ENCODE measurements at regions not wholly inside any gene's neighbourhood (a gene's known extent, or its start where the extent isn't known, plus 50 kb on each side); places are given as distances from the start of the nearest gene placed in this dataset.

DNA sequence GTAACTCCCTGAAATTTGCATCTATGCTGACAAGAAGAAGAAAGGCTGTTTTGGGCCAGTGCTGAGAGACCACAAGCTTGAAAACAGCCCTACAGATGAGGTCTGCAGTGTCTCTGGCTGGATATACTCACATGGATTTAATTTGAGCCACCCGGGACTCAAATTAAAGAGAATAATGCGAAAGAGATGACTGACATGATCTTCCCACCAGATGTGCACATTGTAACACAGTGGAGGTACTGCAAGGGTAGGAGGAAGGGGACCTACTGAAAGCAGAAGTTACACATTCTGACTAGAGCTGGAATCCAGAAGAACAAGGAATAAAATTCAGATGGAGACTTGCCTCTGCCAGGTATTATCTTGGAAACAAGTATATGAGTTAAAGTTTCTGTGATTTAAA, 728.3 kb upstream of the SGO1 start:
- H3K9me3 Mint-ChIP-seq = peaks cover 16% of the 10 kb centered on the region

GRCh38 chr3:20912406-20912805, 726.4 kb upstream of the SGO1 start:
- Mint-ChIP-seq H3K9me3 (no peaks in the 10 kb centered on the region), H3K27ac (no peak overlapping the region), H3K4me1 (peaks cover 16% of the 10 kb centered on the region), H3K4me3 (no peak overlapping the region), H3K27me3 (ENCODE audit: low read depth) (no peaks in the 10 kb centered on the region), H3K36me3 (no peaks in the 10 kb centered on the region)
- no peak for TF ChIP-seq CTCF (IDR thresholded peaks at IDR 0.05; ENCODE audit: unreplicated experiment)
- DNase-seq (ENCODE audit: low spot score in 2 of 2, unreplicated experiment in 2 of 2) = no peak

More for the DNA sequence above, 728.3 kb upstream of the SGO1 start:
- DNase-seq (ENCODE audit: low spot score in 2 of 2, unreplicated experiment in 2 of 2) = no peak
- Mint-ChIP-seq H3K27me3 (ENCODE audit: low read depth) (no peaks in the 10 kb centered on the region), H3K4me1 (peaks cover 16% of the 10 kb centered on the region), H3K4me3 (no peak overlapping the region), H3K36me3 (peaks cover 6% of the 10 kb centered on the region), H3K27ac (peak overlapping the region; percentile 32)
- TF ChIP-seq CTCF (IDR thresholded peaks at IDR 0.05; ENCODE audit: unreplicated experiment) = no peak

DNA sequence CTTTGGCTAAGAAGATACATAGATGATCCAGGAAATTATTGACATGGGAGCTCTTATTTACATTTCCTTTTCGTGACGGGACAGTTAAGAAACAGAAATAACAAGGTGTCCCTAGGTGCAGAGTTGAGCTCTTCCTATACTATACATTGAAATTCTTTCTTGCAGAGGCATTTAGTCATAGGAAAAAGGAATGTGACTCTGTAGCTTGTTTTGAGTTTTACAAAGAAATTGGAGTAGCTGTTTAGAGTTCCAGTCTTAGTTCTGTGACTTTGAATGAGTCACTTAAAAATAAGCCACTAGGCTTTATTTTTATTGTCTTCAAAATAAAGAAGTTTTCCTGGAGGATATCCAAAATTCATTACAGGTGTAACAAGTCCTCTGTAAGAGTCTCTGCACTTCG, 723.5 kb upstream of the SGO1 start:
- Mint-ChIP-seq H3K4me1 (peaks cover 12% of the 10 kb centered on the region), H3K36me3 (no peaks in the 10 kb centered on the region), H3K9me3 (no peaks in the 10 kb centered on the region), H3K27me3 (ENCODE audit: low read depth) (no peaks in the 10 kb centered on the region), H3K4me3 (no peak overlapping the region), H3K27ac (no peak overlapping the region)
- TF ChIP-seq CTCF (IDR thresholded peaks at IDR 0.05; ENCODE audit: unreplicated experiment) = no peak
- no peak for DNase-seq (ENCODE audit: low spot score in 2 of 2, unreplicated experiment in 2 of 2)

GRCh38 chr3:20905210-20905805, 719.3 kb upstream of the SGO1 start:
- H3K27ac Mint-ChIP-seq = no peak overlapping the region
- no peak overlapping the region for H3K4me3 Mint-ChIP-seq
- peaks cover 5% of the 10 kb centered on the region for H3K4me1 Mint-ChIP-seq
- H3K36me3 Mint-ChIP-seq = no peaks in the 10 kb centered on the region
- H3K27me3 Mint-ChIP-seq (ENCODE audit: low read depth) = no peaks in the 10 kb centered on the region
- H3K9me3 Mint-ChIP-seq = no peaks in the 10 kb centered on the region
- DNase-seq (ENCODE audit: low spot score in 2 of 2, unreplicated experiment in 2 of 2) = no peak
- no peak for TF ChIP-seq CTCF (IDR thresholded peaks at IDR 0.05; ENCODE audit: unreplicated experiment)

DNA sequence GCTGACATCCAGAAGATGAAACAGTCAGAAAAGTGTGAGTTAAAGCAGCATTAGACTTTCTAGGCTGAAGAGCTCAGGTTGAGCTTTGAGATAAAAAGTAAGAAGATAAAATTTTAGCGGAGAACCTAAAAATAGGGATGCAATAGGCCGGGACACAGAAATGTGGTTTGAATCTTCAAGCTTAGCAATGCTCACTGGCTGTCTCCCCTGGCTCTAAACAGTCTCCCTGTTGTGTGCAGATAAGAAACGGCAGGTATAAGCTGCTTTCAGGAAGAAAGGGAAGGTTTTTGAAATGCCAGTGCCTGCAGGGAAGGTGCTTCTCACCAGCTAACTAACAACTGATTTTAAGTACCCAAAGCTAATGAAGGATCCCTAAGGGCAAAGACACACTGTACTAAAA, 718.7 kb upstream of the SGO1 start:
- Mint-ChIP-seq H3K4me3 (no peak overlapping the region), H3K27ac (no peak overlapping the region), H3K27me3 (ENCODE audit: low read depth) (no peaks in the 10 kb centered on the region), H3K4me1 (peaks cover 5% of the 10 kb centered on the region), H3K9me3 (peaks cover 6% of the 10 kb centered on the region), H3K36me3 (no peaks in the 10 kb centered on the region)
- DNase-seq (ENCODE audit: low spot score in 2 of 2, unreplicated experiment in 2 of 2) = no peak
- no peak for TF ChIP-seq CTCF (IDR thresholded peaks at IDR 0.05; ENCODE audit: unreplicated experiment)

- H3K27ac Mint-ChIP-seq = no peak overlapping the region
- peaks cover 2% of the 10 kb centered on the region for H3K36me3 Mint-ChIP-seq
- no peak for DNase-seq (ENCODE audit: low spot score in 2 of 2, unreplicated experiment in 2 of 2)
- no peak for TF ChIP-seq CTCF (IDR thresholded peaks at IDR 0.05; ENCODE audit: unreplicated experiment)
- H3K9me3 Mint-ChIP-seq = peaks cover 22% of the 10 kb centered on the region
- no peaks in the 10 kb centered on the region for H3K27me3 Mint-ChIP-seq (ENCODE audit: low read depth)
- no peak overlapping the region for H3K4me3 Mint-ChIP-seq
- no peaks in the 10 kb centered on the region for H3K4me1 Mint-ChIP-seq
Measured at GRCh38 chr3:20898962-20899361, 713.0 kb upstream of the SGO1 start.

All from mesothelial cell of epicardium (in vitro differentiated cells).